ENCODE measurements at regions not wholly inside any gene's neighbourhood (a gene's known extent, or its start where the extent isn't known, plus 50 kb on each side); places are given as distances from the start of the nearest gene placed in this dataset.

GRCh38 chr12:111180426-111181142 is 188.3 kb downstream of the PHETA1 start:
- TF ChIP-seq YY1 (IDR thresholded peaks at IDR 0.05; ENCODE audit: low read depth) (no peak), CEBPB (IDR thresholded peaks at IDR 0.05) (no peak)

All from Ishikawa (cell line).